ENCODE measurements at regions not wholly inside any gene's neighbourhood (a gene's known extent, or its start where the extent isn't known, plus 50 kb on each side); places are given as distances from the start of the nearest gene placed in this dataset.

GRCh38 chr11:29093416-29094120 is 923.3 kb downstream of the KCNA4 start:
- no peak for DNase-seq
- Histone ChIP-seq H3K79me2 (ENCODE audit: control insufficient read depth, insufficient read depth, low read length) (no peaks in the 10 kb centered on the region), H3K27ac (ENCODE audit: low read length in 2 of 2) (no peak overlapping the region), H3K36me3 (replicated peaks in 1 of 2; ENCODE audit: control extremely low read depth in 1 of 2, control insufficient read depth in 1 of 2, extremely low read depth in 1 of 2, insufficient read depth in 2 of 2, low read length in 1 of 2) (no peaks in the 10 kb centered on the region), H4K20me1 (ENCODE audit: control insufficient read depth, insufficient read depth, low read length, poor library complexity, severe bottlenecking) (no peaks in the 10 kb centered on the region), H3K9me3 (ENCODE audit: control extremely low read depth in 1 of 3, control insufficient read depth in 2 of 3, insufficient read depth in 1 of 3, low read length in 2 of 3) (no peaks in the 10 kb centered on the region), H3K9ac (ENCODE audit: low read length) (no peak overlapping the region), H3K27me3 (replicated peaks in 1 of 4; ENCODE audit: control extremely low read depth in 1 of 4, control insufficient read depth in 3 of 4, insufficient read depth in 4 of 4, low read length in 3 of 4) (no peaks in the 10 kb centered on the region), H3K4me2 (replicated peaks; ENCODE audit: low read depth, low read length, poor library complexity, severe bottlenecking) (no peak overlapping the region), H3K4me3 (ENCODE audit: control extremely low read depth in 1 of 5, extremely low read depth in 1 of 5, insufficient read depth in 1 of 5, low read depth in 2 of 5, low read length in 4 of 5) (no peak overlapping the region), H2AFZ (ENCODE audit: insufficient read depth, low read depth, low read length, poor library complexity, severe bottlenecking) (no peak overlapping the region), H3K4me1 (ENCODE audit: control insufficient read depth in 2 of 2, insufficient read depth in 2 of 2, low read length in 2 of 2) (no peaks in the 10 kb centered on the region)
- Mint-ChIP-seq H3K9me3 (ENCODE audit: insufficient read depth) (peaks cover 8% of the 10 kb centered on the region), H3K27ac (no peak overlapping the region), H3K27me3 (no peaks in the 10 kb centered on the region), H3K4me1 (no peaks in the 10 kb centered on the region), H3K4me3 (no peak overlapping the region)
- ATAC-seq (ENCODE audit: low read depth) = no peak
- no peak for TF ChIP-seq CTCF (IDR thresholded peaks at IDR 0.05)
- TF ChIP-seq EZH2 (IDR thresholded peaks at IDR 0.05; ENCODE audit: borderline replicate concordance, insufficient read depth, low read depth, low read length, poor library complexity, severe bottlenecking) = no peak
- WGBS (ENCODE audit: insufficient coverage) = no CpG with 5 or more reads among the region's 1 CpG
- intact Hi-C loops (cut with micrococcal nuclease) = no loop called here
- CTCF ChIA-PET = no interaction called here
- POLR2A ChIA-PET = no interaction called here

GRCh38 chr11:29087200-29087812 is 929.5 kb downstream of the KCNA4 start:
- Mint-ChIP-seq H3K27ac (no peak overlapping the region), H3K4me3 (no peak overlapping the region), H3K4me1 (no peaks in the 10 kb centered on the region), H3K9me3 (ENCODE audit: insufficient read depth) (no peaks in the 10 kb centered on the region), H3K27me3 (no peaks in the 10 kb centered on the region)
- no peak for TF ChIP-seq CTCF (IDR thresholded peaks at IDR 0.05)
- no peak for TF ChIP-seq EZH2 (IDR thresholded peaks at IDR 0.05; ENCODE audit: borderline replicate concordance, insufficient read depth, low read depth, low read length, poor library complexity, severe bottlenecking)
- no peak overlapping the region for H3K4me3 ChIP-seq (ENCODE audit: control extremely low read depth in 1 of 5, extremely low read depth in 1 of 5, insufficient read depth in 1 of 5, low read depth in 2 of 5, low read length in 4 of 5)
- no peak for ATAC-seq (ENCODE audit: low read depth)
- no peak overlapping the region for H2AFZ ChIP-seq (ENCODE audit: insufficient read depth, low read depth, low read length, poor library complexity, severe bottlenecking)
- H3K9me3 ChIP-seq (ENCODE audit: control extremely low read depth in 1 of 3, control insufficient read depth in 2 of 3, insufficient read depth in 1 of 3, low read length in 2 of 3) = peaks cover 0 to 3% (median 0%) of the 10 kb centered on the region in 3 donors
- H3K4me1 ChIP-seq (ENCODE audit: control insufficient read depth in 2 of 2, insufficient read depth in 2 of 2, low read length in 2 of 2) = no peaks in the 10 kb centered on the region
- no CpG with 5 or more reads among the region's 1 CpG for WGBS (ENCODE audit: insufficient coverage)
- H3K79me2 ChIP-seq (ENCODE audit: control insufficient read depth, insufficient read depth, low read length) = no peaks in the 10 kb centered on the region
- H3K27ac ChIP-seq (ENCODE audit: low read length in 2 of 2) = no peak overlapping the region
- intact Hi-C loops (cut with micrococcal nuclease) = no loop called here
- H4K20me1 ChIP-seq (ENCODE audit: control insufficient read depth, insufficient read depth, low read length, poor library complexity, severe bottlenecking) = no peaks in the 10 kb centered on the region
- H3K9ac ChIP-seq (ENCODE audit: low read length) = no peak overlapping the region
- ChIA-PET CTCF (no interaction called here), POLR2A (no interaction called here)
- no peaks in the 10 kb centered on the region for H3K36me3 ChIP-seq (replicated peaks in 1 of 2; ENCODE audit: control extremely low read depth in 1 of 2, control insufficient read depth in 1 of 2, extremely low read depth in 1 of 2, insufficient read depth in 2 of 2, low read length in 1 of 2)
- H3K4me2 ChIP-seq (replicated peaks; ENCODE audit: low read depth, low read length, poor library complexity, severe bottlenecking) = no peak overlapping the region
- DNase-seq = no peak
- no peaks in the 10 kb centered on the region for H3K27me3 ChIP-seq (replicated peaks in 1 of 4; ENCODE audit: control extremely low read depth in 1 of 4, control insufficient read depth in 3 of 4, insufficient read depth in 4 of 4, low read length in 3 of 4)

Data from B cell (primary cell).